ENCODE measurements at regions not wholly inside any gene's neighbourhood (a gene's known extent, or its start where the extent isn't known, plus 50 kb on each side); places are given as distances from the start of the nearest gene placed in this dataset.

DNA sequence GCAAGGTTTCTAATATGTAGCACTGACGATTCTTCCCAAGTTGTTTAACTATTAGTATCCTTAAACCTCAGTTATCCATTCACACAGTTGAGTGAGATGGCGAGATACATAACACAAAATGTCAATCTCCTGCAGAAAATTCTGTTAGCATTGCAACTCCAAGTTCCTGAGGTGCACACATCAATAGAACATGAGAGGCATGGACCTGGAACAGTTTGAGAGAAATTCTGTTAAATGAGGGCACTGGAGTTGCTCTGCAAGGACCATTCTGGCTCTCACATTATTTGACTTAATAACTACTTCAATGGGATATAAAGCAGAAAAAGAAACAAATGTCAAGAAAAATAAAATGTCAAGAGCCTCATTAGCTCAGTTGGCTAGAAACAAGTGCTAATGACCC is 301.2 kb upstream of the DIAPH2 start:
- TF ChIP-seq, protein P1, sequence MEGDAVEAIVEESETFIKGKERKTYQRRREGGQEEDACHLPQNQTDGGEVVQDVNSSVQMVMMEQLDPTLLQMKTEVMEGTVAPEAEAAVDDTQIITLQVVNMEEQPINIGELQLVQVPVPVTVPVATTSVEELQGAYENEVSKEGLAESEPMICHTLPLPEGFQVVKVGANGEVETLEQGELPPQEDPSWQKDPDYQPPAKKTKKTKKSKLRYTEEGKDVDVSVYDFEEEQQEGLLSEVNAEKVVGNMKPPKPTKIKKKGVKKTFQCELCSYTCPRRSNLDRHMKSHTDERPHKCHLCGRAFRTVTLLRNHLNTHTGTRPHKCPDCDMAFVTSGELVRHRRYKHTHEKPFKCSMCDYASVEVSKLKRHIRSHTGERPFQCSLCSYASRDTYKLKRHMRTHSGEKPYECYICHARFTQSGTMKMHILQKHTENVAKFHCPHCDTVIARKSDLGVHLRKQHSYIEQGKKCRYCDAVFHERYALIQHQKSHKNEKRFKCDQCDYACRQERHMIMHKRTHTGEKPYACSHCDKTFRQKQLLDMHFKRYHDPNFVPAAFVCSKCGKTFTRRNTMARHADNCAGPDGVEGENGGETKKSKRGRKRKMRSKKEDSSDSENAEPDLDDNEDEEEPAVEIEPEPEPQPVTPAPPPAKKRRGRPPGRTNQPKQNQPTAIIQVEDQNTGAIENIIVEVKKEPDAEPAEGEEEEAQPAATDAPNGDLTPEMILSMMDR (IDR thresholded peaks at IDR 0.05): no peak
- TF ChIP-seq POLR2AphosphoS5 (IDR thresholded peaks at IDR 0.05): no peak

Data from breast epithelium (tissue), 3 donors.